ENCODE measurements at regions not wholly inside any gene's neighbourhood (a gene's known extent, or its start where the extent isn't known, plus 50 kb on each side); places are given as distances from the start of the nearest gene placed in this dataset.

- H3K36me3 Mint-ChIP-seq (ENCODE audit: insufficient read depth, unreplicated experiment), result no peaks in the 10 kb centered on the region
- BruUV-seq (replicated peaks), result no TSS peak
- DNase-seq, result no peak
- H3K9me3 Mint-ChIP-seq (ENCODE audit: low read depth, unreplicated experiment), result peaks cover 7% of the 10 kb centered on the region
- no peak overlapping the region for H3K4me3 Mint-ChIP-seq (ENCODE audit: low read depth, unreplicated experiment)
- intact Hi-C loops (cut with micrococcal nuclease; ENCODE audit: unreplicated experiment), result no loop called here
- no peak for TF ChIP-seq CTCF (IDR thresholded peaks at IDR 0.05; ENCODE audit: unreplicated experiment)
- no peaks in the 10 kb centered on the region for H3K4me1 Mint-ChIP-seq (ENCODE audit: low read depth, unreplicated experiment)
- H3K27me3 Mint-ChIP-seq (ENCODE audit: unreplicated experiment), result no peaks in the 10 kb centered on the region
- CTCF ChIA-PET, result no interaction called here
- H3K27ac Mint-ChIP-seq (ENCODE audit: unreplicated experiment), result no peak overlapping the region
These were observed 440.5 kb upstream of the SMIM21 start for GRCh38 chr18:75868031-75868430.

- peaks cover 15% of the 10 kb centered on the region for H3K9me3 Mint-ChIP-seq (ENCODE audit: low read depth, unreplicated experiment)
- CTCF ChIA-PET, result no interaction called here
- no peaks in the 10 kb centered on the region for H3K4me1 Mint-ChIP-seq (ENCODE audit: low read depth, unreplicated experiment)
- H3K27ac Mint-ChIP-seq (ENCODE audit: unreplicated experiment), result no peak overlapping the region
- no peak for DNase-seq
- H3K27me3 Mint-ChIP-seq (ENCODE audit: unreplicated experiment), result no peaks in the 10 kb centered on the region
- TF ChIP-seq CTCF (IDR thresholded peaks at IDR 0.05; ENCODE audit: unreplicated experiment), result no peak
- BruUV-seq (replicated peaks), result no TSS peak
- intact Hi-C loops (cut with micrococcal nuclease; ENCODE audit: unreplicated experiment), result no loop called here
- H3K4me3 Mint-ChIP-seq (ENCODE audit: low read depth, unreplicated experiment), result no peak overlapping the region
- H3K36me3 Mint-ChIP-seq (ENCODE audit: insufficient read depth, unreplicated experiment), result no peaks in the 10 kb centered on the region
These were observed 438.1 kb upstream of the SMIM21 start for GRCh38 chr18:75865639-75866038.

GRCh38 chr18:75864816-75865215 is 437.3 kb upstream of the SMIM21 start:
- intact Hi-C loops (cut with micrococcal nuclease; ENCODE audit: unreplicated experiment), result no loop called here
- Mint-ChIP-seq H3K4me3 (ENCODE audit: low read depth, unreplicated experiment) (no peak overlapping the region), H3K27ac (ENCODE audit: unreplicated experiment) (no peak overlapping the region), H3K36me3 (ENCODE audit: insufficient read depth, unreplicated experiment) (no peaks in the 10 kb centered on the region), H3K4me1 (ENCODE audit: low read depth, unreplicated experiment) (no peaks in the 10 kb centered on the region), H3K9me3 (ENCODE audit: low read depth, unreplicated experiment) (peaks cover 15% of the 10 kb centered on the region), H3K27me3 (ENCODE audit: unreplicated experiment) (no peaks in the 10 kb centered on the region)
- DNase-seq, result no peak
- BruUV-seq (replicated peaks), result no TSS peak
- CTCF ChIA-PET, result no interaction called here
- no peak for TF ChIP-seq CTCF (IDR thresholded peaks at IDR 0.05; ENCODE audit: unreplicated experiment)

- no peaks in the 10 kb centered on the region for H3K36me3 Mint-ChIP-seq (ENCODE audit: insufficient read depth, unreplicated experiment)
- CTCF ChIA-PET, result no interaction called here
- no peak overlapping the region for H3K27ac Mint-ChIP-seq (ENCODE audit: unreplicated experiment)
- no peaks in the 10 kb centered on the region for H3K27me3 Mint-ChIP-seq (ENCODE audit: unreplicated experiment)
- H3K4me3 Mint-ChIP-seq (ENCODE audit: low read depth, unreplicated experiment), result no peak overlapping the region
- H3K4me1 Mint-ChIP-seq (ENCODE audit: low read depth, unreplicated experiment), result no peaks in the 10 kb centered on the region
- intact Hi-C loops (cut with micrococcal nuclease; ENCODE audit: unreplicated experiment), result no loop called here
- BruUV-seq (replicated peaks), result no TSS peak
- no peak for DNase-seq
- TF ChIP-seq CTCF (IDR thresholded peaks at IDR 0.05; ENCODE audit: unreplicated experiment), result no peak
- H3K9me3 Mint-ChIP-seq (ENCODE audit: low read depth, unreplicated experiment), result peaks cover 15% of the 10 kb centered on the region
These were observed 436.2 kb upstream of the SMIM21 start for GRCh38 chr18:75863696-75864095.

- no peak overlapping the region for H3K27ac Mint-ChIP-seq (ENCODE audit: unreplicated experiment)
- H3K9me3 Mint-ChIP-seq (ENCODE audit: low read depth, unreplicated experiment), result peaks cover 15% of the 10 kb centered on the region
- H3K36me3 Mint-ChIP-seq (ENCODE audit: insufficient read depth, unreplicated experiment), result no peaks in the 10 kb centered on the region
- no TSS peak for BruUV-seq (replicated peaks)
- no peak for TF ChIP-seq CTCF (IDR thresholded peaks at IDR 0.05; ENCODE audit: unreplicated experiment)
- intact Hi-C loops (cut with micrococcal nuclease; ENCODE audit: unreplicated experiment), result no loop called here
- H3K27me3 Mint-ChIP-seq (ENCODE audit: unreplicated experiment), result no peaks in the 10 kb centered on the region
- H3K4me3 Mint-ChIP-seq (ENCODE audit: low read depth, unreplicated experiment), result no peak overlapping the region
- no peak for DNase-seq
- CTCF ChIA-PET, result no interaction called here
- no peaks in the 10 kb centered on the region for H3K4me1 Mint-ChIP-seq (ENCODE audit: low read depth, unreplicated experiment)
These were observed 435.0 kb upstream of the SMIM21 start for GRCh38 chr18:75862458-75862857.

Data from Calu3 (cell line).